CD14-positive monocyte (primary cell): ENCODE measurements at regions not wholly inside any gene's neighbourhood (a gene's known extent, or its start where the extent isn't known, plus 50 kb on each side); places are given as distances from the start of the nearest gene placed in this dataset.

ENCODE experiments used
- DNase-seq, 3 donors: peaks; one replicate each; pipeline ENCODE4 v3.0.0-alpha.2; 2011 to 2022
- H2AFZ ChIP-seq: 2 replicates; pipeline ENCODE4 v1.6.0; 2012; ENCODE audit warnings: mild to moderate bottlenecking, low read depth, low read length, inconsistent platforms; ENCODE audit not compliant: insufficient read depth, poor library complexity, severe bottlenecking
- H3K27ac ChIP-seq, 2 donors: 1 replicate in 1 of 2; 2 replicates in 1 of 2; pipeline ENCODE4 v1.5.1; 2012 to 2013; ENCODE audit warnings: low read length in 2 of 2, control low read depth in 1 of 2, inconsistent platforms in 1 of 2, low read depth in 1 of 2, mild to moderate bottlenecking in 1 of 2
- H3K27me3 ChIP-seq, 2 donors: one replicate each; pipeline versions ENCODE4 v1.6.0 to v1.6.1; 2011 to 2013; ENCODE audit warnings: low read length in 2 of 2; ENCODE audit not compliant: control insufficient read depth in 2 of 2, insufficient read depth in 2 of 2
- H3K36me3 ChIP-seq, 2 donors: replicated peaks in 1 of 2; 1 replicate in 1 of 2; 2 replicates in 1 of 2; pipeline versions ENCODE4 v1.5.1 to v1.6.1; 2012 to 2013; ENCODE audit warnings: low read length in 2 of 2, control low read depth in 1 of 2, inconsistent platforms in 1 of 2, mild to moderate bottlenecking in 1 of 2; ENCODE audit not compliant: insufficient read depth in 2 of 2, control insufficient read depth in 1 of 2
- H3K4me1 ChIP-seq, 2 donors: 1 replicate in 1 of 2; 2 replicates in 1 of 2; pipeline versions ENCODE4 v1.5.1 to v1.6.1; 2012 to 2013; ENCODE audit warnings: low read length in 2 of 2, control low read depth in 1 of 2, inconsistent platforms in 1 of 2, mild to moderate bottlenecking in 1 of 2, moderate library complexity in 1 of 2; ENCODE audit not compliant: insufficient read depth in 2 of 2, control insufficient read depth in 1 of 2
- H3K4me2 ChIP-seq: replicated peaks from 2 replicates; pipeline ENCODE3; 2012; ENCODE audit warnings: low read length, moderate library complexity, mild to moderate bottlenecking; ENCODE audit not compliant: poor library complexity, severe bottlenecking; ENCODE audit errors: extremely low read depth
- H3K4me3 ChIP-seq, 3 experiments: fragments of 200-600 bp in 1 of 3; sonication (generic) in 1 of 3; replicated peaks in 1 of 3; 1 replicate in 2 of 3; 2 replicates in 1 of 3; pipeline ENCODE4 v1.5.1; 2011 to 2013; ENCODE audit warnings: low read length in 3 of 3, mild to moderate bottlenecking in 3 of 3, control low read depth in 2 of 3, low read depth in 2 of 3, inconsistent platforms in 1 of 3, moderate library complexity in 1 of 3
- H3K79me2 ChIP-seq: 2 replicates; pipeline ENCODE4 v1.6.0; 2012; ENCODE audit warnings: mild to moderate bottlenecking, control low read depth, inconsistent platforms, low read length, moderate library complexity; ENCODE audit not compliant: insufficient read depth
- H3K9ac ChIP-seq: 2 replicates; pipeline ENCODE4 v1.6.0; 2017; ENCODE audit warnings: low read length, mild to moderate bottlenecking; ENCODE audit not compliant: insufficient read depth, poor library complexity, severe bottlenecking
- H3K9me3 ChIP-seq, 2 donors: replicated peaks in 1 of 2; 1 replicate in 1 of 2; 2 replicates in 1 of 2; pipeline versions ENCODE4 v1.5.1 to v1.6.1; 2012 to 2013; ENCODE audit warnings: low read length in 2 of 2, control low read depth in 1 of 2; ENCODE audit not compliant: control insufficient read depth in 1 of 2, insufficient read depth in 1 of 2
- H4K20me1 ChIP-seq: 2 replicates; pipeline ENCODE4 v1.6.0; 2012; ENCODE audit warnings: mild to moderate bottlenecking, low read length, control low read depth, moderate library complexity; ENCODE audit not compliant: insufficient read depth
- H3K27ac Mint-ChIP-seq, 7 donors: one replicate each; pipeline ENCODE4 v1.8.0; 2020; ENCODE audit warnings: mild to moderate bottlenecking in 7 of 7, mixed read lengths in 7 of 7, moderate library complexity in 6 of 7, inconsistent platforms in 2 of 7
- H3K27me3 Mint-ChIP-seq, 3 donors: one replicate each; pipeline ENCODE4 v1.8.0; 2021 to 2022; ENCODE audit warnings: low read depth in 3 of 3, mild to moderate bottlenecking in 3 of 3, mixed read lengths in 3 of 3, moderate library complexity in 3 of 3, inconsistent platforms in 1 of 3
- H3K36me3 Mint-ChIP-seq, 2 donors: one replicate each; pipeline ENCODE4 v1.8.0; 2020; ENCODE audit warnings: mixed read lengths in 2 of 2, inconsistent platforms in 1 of 2, mild to moderate bottlenecking in 1 of 2
- H3K4me1 Mint-ChIP-seq: one replicate; pipeline ENCODE4 v1.8.0; 2020; ENCODE audit warnings: mild to moderate bottlenecking, mixed read lengths
- H3K4me3 Mint-ChIP-seq, 2 donors: one replicate each; pipeline ENCODE4 v1.8.0; 2020; ENCODE audit warnings: mild to moderate bottlenecking in 2 of 2, mixed read lengths in 2 of 2, moderate library complexity in 1 of 2
- H3K9me3 Mint-ChIP-seq, 7 donors: one replicate each; pipeline ENCODE4 v1.8.0; 2020 to 2022; ENCODE audit warnings: mixed read lengths in 7 of 7, mild to moderate bottlenecking in 6 of 7, moderate library complexity in 6 of 7, inconsistent platforms in 2 of 7
- CTCF ChIP-seq: fragments of 200-600 bp; IDR thresholded peaks from one replicate; pipeline ENCODE4 v1.8.0; 2022; ENCODE audit warnings: antibody characterized with exemption, mild to moderate bottlenecking
- WGBS: methylation state at CpG from one replicate; pipeline ENCODE4 v1.1.5; 2013; ENCODE audit warnings: missing lambda C conversion rate; ENCODE audit not compliant: insufficient coverage; 5-methylcytosine and 5-hydroxymethylcytosine counted together
- intact Hi-C, 2 donors: fragments of 100-400 bp; cut with micrococcal nuclease; formaldehyde crosslinking; loops; one replicate each; pipeline versions ENCODE4 v1.15.0 to v1.15.1; 2023

DNA sequence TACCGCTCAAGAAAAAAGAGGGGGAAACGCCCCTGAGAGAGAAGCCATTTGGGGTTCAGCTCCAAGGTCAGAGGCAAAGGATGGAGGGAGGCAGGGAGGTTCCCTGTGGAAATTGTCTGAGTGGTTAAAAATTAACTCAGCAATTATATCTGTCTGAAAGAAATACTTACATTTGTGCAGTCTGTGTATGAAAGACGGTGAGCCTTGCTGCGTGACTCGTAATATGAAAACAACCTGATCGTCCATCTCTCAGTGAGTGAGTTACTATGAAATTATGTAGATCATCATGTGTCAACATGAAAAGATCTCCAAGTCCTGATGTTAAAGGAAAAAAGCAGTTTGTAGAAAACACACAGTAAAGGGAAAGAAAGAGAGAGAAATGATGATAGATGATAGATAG lies 67.2 kb upstream of the FAM204A start:
- 76% methylated on average over 6 of the region's 6 CpGs for WGBS
- no peaks in the 10 kb centered on the region for H3K4me1 ChIP-seq
- no peak overlapping the region for H3K4me3 ChIP-seq
- H3K9me3 ChIP-seq, result no peaks in the 10 kb centered on the region
- no peaks in the 10 kb centered on the region for H3K79me2 ChIP-seq
- H3K9ac ChIP-seq, result no peak overlapping the region
- H3K4me2 ChIP-seq, result no peak overlapping the region
- H3K4me3 Mint-ChIP-seq, result no peak overlapping the region
- H3K27me3 Mint-ChIP-seq, result peaks cover 2 to 12% (median 12%) of the 10 kb centered on the region in 3 donors
- no peaks in the 10 kb centered on the region for H4K20me1 ChIP-seq
- no peak overlapping the region for H2AFZ ChIP-seq
- intact Hi-C loops, result no loop called here
- no peaks in the 10 kb centered on the region for H3K36me3 Mint-ChIP-seq
- H3K27ac ChIP-seq, result no peak overlapping the region
- no peak overlapping the region for H3K27ac Mint-ChIP-seq
- H3K9me3 Mint-ChIP-seq, result no peaks in the 10 kb centered on the region
- no peaks in the 10 kb centered on the region for H3K36me3 ChIP-seq
- H3K27me3 ChIP-seq, result no peaks in the 10 kb centered on the region
- no peaks in the 10 kb centered on the region for H3K4me1 Mint-ChIP-seq
- TF ChIP-seq CTCF, result no peak
- no peak for DNase-seq

DNA sequence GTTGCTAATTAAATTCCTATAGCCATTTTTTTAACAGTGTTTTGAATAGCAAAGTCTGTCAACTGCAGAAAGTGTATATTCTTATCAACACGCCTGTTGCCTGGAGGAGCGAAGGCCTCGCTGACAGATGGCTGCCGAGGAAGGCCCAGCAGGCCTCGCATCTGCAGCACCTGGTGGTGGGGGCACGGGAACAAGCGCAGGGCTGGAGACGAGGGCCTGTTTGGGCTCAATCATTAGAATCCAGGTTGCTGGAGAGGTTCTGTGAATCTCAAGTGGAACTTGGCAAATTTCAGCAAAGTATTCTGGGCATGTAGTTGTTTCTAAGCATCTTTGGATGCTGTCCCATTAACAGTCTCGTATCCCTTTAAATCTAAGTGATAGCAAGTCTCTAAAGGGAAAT lies 66.1 kb upstream of the FAM204A start:
- no peak for DNase-seq
- intact Hi-C loops, result no loop called here
- TF ChIP-seq CTCF, result no peak
- H3K4me3 Mint-ChIP-seq, result no peak overlapping the region
- H3K4me1 Mint-ChIP-seq, result no peaks in the 10 kb centered on the region
- H3K27me3 Mint-ChIP-seq, result peaks cover 2 to 12% (median 12%) of the 10 kb centered on the region in 3 donors
- H3K9me3 ChIP-seq, result no peaks in the 10 kb centered on the region
- no peak overlapping the region for H3K9ac ChIP-seq
- H3K4me3 ChIP-seq, result no peak overlapping the region
- no peak overlapping the region for H3K27ac Mint-ChIP-seq
- no peak overlapping the region for H3K4me2 ChIP-seq
- no peaks in the 10 kb centered on the region for H3K27me3 ChIP-seq
- no peaks in the 10 kb centered on the region for H3K36me3 ChIP-seq
- peaks cover 0 to under 1% (median 0%) of the 10 kb centered on the region in 7 donors for H3K9me3 Mint-ChIP-seq
- no peaks in the 10 kb centered on the region for H3K79me2 ChIP-seq
- H3K36me3 Mint-ChIP-seq, result no peaks in the 10 kb centered on the region
- no peak overlapping the region for H2AFZ ChIP-seq
- no peak overlapping the region for H3K27ac ChIP-seq
- 95% methylated on average over 8 of the region's 9 CpGs for WGBS
- no peaks in the 10 kb centered on the region for H3K4me1 ChIP-seq
- no peaks in the 10 kb centered on the region for H4K20me1 ChIP-seq
